ENCODE measurements at regions not wholly inside any gene's neighbourhood (a gene's known extent, or its start where the extent isn't known, plus 50 kb on each side); places are given as distances from the start of the nearest gene placed in this dataset.
"Not testable (repeated sequence)": the region's sequence is repeated elsewhere in the genome, so short reads cannot be mapped to it uniquely, and the experiment has no call there.

- Mint-ChIP-seq H3K4me1 (ENCODE audit: low read depth) (no peaks in the 10 kb centered on the region), H3K4me3 (ENCODE audit: low read depth) (no peak overlapping the region), H3K36me3 (ENCODE audit: insufficient read depth) (peaks cover 1% of the 10 kb centered on the region), H3K27ac (no peak overlapping the region), H3K9me3 (ENCODE audit: low read depth) (peaks cover 10% of the 10 kb centered on the region), H3K27me3 (no peaks in the 10 kb centered on the region)
- TF ChIP-seq, protein P1, sequence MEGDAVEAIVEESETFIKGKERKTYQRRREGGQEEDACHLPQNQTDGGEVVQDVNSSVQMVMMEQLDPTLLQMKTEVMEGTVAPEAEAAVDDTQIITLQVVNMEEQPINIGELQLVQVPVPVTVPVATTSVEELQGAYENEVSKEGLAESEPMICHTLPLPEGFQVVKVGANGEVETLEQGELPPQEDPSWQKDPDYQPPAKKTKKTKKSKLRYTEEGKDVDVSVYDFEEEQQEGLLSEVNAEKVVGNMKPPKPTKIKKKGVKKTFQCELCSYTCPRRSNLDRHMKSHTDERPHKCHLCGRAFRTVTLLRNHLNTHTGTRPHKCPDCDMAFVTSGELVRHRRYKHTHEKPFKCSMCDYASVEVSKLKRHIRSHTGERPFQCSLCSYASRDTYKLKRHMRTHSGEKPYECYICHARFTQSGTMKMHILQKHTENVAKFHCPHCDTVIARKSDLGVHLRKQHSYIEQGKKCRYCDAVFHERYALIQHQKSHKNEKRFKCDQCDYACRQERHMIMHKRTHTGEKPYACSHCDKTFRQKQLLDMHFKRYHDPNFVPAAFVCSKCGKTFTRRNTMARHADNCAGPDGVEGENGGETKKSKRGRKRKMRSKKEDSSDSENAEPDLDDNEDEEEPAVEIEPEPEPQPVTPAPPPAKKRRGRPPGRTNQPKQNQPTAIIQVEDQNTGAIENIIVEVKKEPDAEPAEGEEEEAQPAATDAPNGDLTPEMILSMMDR (IDR thresholded peaks at IDR 0.05; ENCODE audit: unreplicated experiment): no peak
- no peak for DNase-seq (ENCODE audit: low spot score, unreplicated experiment)
Observed at GRCh38 chrX:121876305-121876704, 828.9 kb downstream of the GLUD2 start.

DNA sequence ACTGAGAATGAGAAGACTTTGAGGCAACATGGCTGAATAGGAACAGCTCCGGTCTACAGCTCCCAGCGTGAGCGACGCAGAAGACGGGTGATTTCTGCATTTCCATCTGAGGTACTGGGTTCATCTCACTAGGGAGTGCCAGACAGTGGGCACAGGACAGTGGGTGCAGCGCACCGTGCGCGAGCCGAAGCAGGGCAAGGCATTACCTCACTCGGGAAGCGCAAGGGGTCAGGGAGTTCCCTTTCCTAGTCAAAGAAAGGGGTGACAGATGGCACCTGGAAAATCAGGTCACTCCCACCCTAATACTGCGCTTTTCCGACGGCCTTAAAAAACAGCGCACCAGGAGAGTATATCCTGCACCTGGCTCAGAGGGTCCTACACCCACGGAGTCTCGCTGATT lies 829.9 kb downstream of the GLUD2 start:
- H3K27me3 Mint-ChIP-seq; H3K4me3 Mint-ChIP-seq (ENCODE audit: low read depth); H3K36me3 Mint-ChIP-seq (ENCODE audit: insufficient read depth); H3K27ac Mint-ChIP-seq; H3K9me3 Mint-ChIP-seq (ENCODE audit: low read depth); H3K4me1 Mint-ChIP-seq (ENCODE audit: low read depth); DNase-seq (ENCODE audit: low spot score, unreplicated experiment): not testable (repeated sequence)

GRCh38 chrX:121886557-121886956 lies 839.1 kb downstream of the GLUD2 start:
- Mint-ChIP-seq H3K27me3 (no peaks in the 10 kb centered on the region), H3K27ac (no peak overlapping the region), H3K36me3 (ENCODE audit: insufficient read depth) (peaks cover 1% of the 10 kb centered on the region), H3K4me3 (ENCODE audit: low read depth) (no peak overlapping the region), H3K4me1 (ENCODE audit: low read depth) (no peaks in the 10 kb centered on the region), H3K9me3 (ENCODE audit: low read depth) (peaks cover 20% of the 10 kb centered on the region)
- no peak for DNase-seq (ENCODE audit: low spot score, unreplicated experiment)
- TF ChIP-seq, protein P1 (IDR thresholded peaks at IDR 0.05; ENCODE audit: unreplicated experiment): no peak

GRCh38 chrX:121894756-121895155 lies 847.3 kb downstream of the GLUD2 start:
- H3K36me3 Mint-ChIP-seq (ENCODE audit: insufficient read depth): no peaks in the 10 kb centered on the region
- no peak for DNase-seq (ENCODE audit: low spot score, unreplicated experiment)

GRCh38 chrX:121902463-121902862 lies 855.1 kb downstream of the GLUD2 start:
- Mint-ChIP-seq H3K9me3 (ENCODE audit: low read depth) (peaks cover 4% of the 10 kb centered on the region), H3K27ac (no peak overlapping the region), H3K27me3 (no peaks in the 10 kb centered on the region), H3K4me1 (ENCODE audit: low read depth) (no peaks in the 10 kb centered on the region), H3K36me3 (ENCODE audit: insufficient read depth) (no peaks in the 10 kb centered on the region), H3K4me3 (ENCODE audit: low read depth) (no peak overlapping the region)
- TF ChIP-seq, protein P1 (IDR thresholded peaks at IDR 0.05; ENCODE audit: unreplicated experiment): no peak
- no peak for DNase-seq (ENCODE audit: low spot score, unreplicated experiment)

More at GRCh38 chrX:121894756-121895155, 847.3 kb downstream of the GLUD2 start:
- Mint-ChIP-seq H3K4me3 (ENCODE audit: low read depth) (no peak overlapping the region), H3K27me3 (no peaks in the 10 kb centered on the region), H3K4me1 (ENCODE audit: low read depth) (no peaks in the 10 kb centered on the region), H3K9me3 (ENCODE audit: low read depth) (peaks cover 12% of the 10 kb centered on the region), H3K27ac (no peak overlapping the region)
- TF ChIP-seq, protein P1 (IDR thresholded peaks at IDR 0.05; ENCODE audit: unreplicated experiment): no peak

GRCh38 chrX:121903961-121904360 lies 856.6 kb downstream of the GLUD2 start:
- Mint-ChIP-seq H3K27me3 (no peaks in the 10 kb centered on the region), H3K27ac (no peak overlapping the region), H3K36me3 (ENCODE audit: insufficient read depth) (no peaks in the 10 kb centered on the region), H3K4me1 (ENCODE audit: low read depth) (no peaks in the 10 kb centered on the region), H3K9me3 (ENCODE audit: low read depth) (peaks cover 4% of the 10 kb centered on the region), H3K4me3 (ENCODE audit: low read depth) (no peak overlapping the region)
- TF ChIP-seq, protein P1 (IDR thresholded peaks at IDR 0.05; ENCODE audit: unreplicated experiment): no peak
- DNase-seq (ENCODE audit: low spot score, unreplicated experiment): no peak

Measured in progenitor cell of endocrine pancreas (in vitro differentiated cells).